ENCODE measurements at regions not wholly inside any gene's neighbourhood (a gene's known extent, or its start where the extent isn't known, plus 50 kb on each side); places are given as distances from the start of the nearest gene placed in this dataset.
"Not testable (repeated sequence)": the region's sequence is repeated elsewhere in the genome, so short reads cannot be mapped to it uniquely, and the experiment has no call there.

DNA sequence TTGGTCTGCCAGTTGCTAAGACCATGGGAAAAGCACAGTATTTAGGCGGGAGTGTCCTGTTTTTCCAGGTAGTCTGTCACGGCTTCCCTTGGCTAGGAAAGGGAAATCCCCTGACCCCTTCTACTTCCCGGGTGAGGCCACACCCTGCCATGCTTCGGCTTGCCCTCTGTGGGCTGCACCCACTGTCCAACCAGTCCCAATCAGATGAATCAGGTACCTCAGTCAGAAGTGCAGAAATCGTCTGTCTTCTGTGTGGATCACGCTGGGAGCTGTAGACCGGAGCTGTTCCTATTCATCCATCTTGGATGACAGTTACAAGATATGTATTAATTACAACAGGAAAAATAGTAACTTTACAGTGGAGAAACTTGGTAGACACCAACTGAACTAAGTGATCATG is 188.2 kb downstream of the TPBG start:
- TF ChIP-seq, protein P1, sequence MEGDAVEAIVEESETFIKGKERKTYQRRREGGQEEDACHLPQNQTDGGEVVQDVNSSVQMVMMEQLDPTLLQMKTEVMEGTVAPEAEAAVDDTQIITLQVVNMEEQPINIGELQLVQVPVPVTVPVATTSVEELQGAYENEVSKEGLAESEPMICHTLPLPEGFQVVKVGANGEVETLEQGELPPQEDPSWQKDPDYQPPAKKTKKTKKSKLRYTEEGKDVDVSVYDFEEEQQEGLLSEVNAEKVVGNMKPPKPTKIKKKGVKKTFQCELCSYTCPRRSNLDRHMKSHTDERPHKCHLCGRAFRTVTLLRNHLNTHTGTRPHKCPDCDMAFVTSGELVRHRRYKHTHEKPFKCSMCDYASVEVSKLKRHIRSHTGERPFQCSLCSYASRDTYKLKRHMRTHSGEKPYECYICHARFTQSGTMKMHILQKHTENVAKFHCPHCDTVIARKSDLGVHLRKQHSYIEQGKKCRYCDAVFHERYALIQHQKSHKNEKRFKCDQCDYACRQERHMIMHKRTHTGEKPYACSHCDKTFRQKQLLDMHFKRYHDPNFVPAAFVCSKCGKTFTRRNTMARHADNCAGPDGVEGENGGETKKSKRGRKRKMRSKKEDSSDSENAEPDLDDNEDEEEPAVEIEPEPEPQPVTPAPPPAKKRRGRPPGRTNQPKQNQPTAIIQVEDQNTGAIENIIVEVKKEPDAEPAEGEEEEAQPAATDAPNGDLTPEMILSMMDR (IDR thresholded peaks at IDR 0.05; ENCODE audit: low read depth, low read length): no peak
- DNase-seq (ENCODE audit: extremely low read depth, low read depth): no peak

DNA sequence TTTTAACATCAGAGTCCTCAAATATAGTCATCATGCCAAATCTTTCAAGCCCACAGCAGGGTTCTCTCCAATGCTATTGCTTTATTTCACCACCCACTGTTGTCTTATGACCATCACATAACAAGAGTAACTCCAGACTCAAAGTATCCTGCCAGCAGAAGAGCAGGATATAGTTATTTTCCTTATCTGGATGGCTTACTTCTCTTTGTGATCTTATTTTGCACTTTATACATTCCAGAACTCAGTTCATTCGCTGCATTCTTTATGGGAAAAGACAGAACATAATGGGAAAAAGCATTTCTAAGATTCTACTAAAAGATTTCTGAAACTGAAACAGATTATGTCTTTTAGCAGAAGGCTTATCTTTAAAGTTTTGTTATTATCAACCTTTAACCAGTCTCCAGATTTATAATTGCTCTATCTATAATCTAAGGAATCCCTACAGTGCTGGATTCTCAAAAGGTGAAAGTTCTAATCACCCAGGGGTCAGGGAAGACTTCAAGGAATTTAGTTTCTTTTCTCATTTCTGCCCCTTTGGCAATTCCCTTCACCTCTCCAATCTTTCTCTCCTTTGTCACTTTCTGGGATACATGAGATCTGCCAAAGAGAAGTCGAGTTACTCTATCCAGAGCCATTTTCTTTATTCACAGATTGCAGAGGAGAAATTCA is 190.4 kb downstream of the TPBG start:
- no peak for DNase-seq (ENCODE audit: extremely low read depth, low read depth)
- TF ChIP-seq, protein P1 (IDR thresholded peaks at IDR 0.05; ENCODE audit: low read depth, low read length): no peak

DNA sequence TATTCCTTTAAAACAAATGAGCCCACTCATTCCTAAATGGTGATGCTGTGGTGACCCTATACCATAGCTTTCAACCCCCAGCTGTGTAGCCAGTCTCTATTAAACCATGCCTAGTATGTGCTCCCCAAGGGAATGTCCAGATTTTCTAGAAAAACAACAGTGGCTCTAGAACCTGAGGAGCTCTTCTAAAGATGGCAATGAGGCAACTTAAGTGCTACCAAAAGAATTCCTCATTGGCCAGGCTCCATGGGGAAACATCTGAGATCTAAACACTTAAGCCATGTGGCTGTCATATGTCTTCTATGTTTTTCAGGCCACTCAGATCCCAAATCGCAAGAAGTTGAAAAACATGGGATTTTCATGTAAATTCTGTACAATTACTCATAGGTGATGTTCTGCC is 191.0 kb downstream of the TPBG start:
- peak; percentile 1 for DNase-seq (ENCODE audit: extremely low read depth, low read depth)

DNA sequence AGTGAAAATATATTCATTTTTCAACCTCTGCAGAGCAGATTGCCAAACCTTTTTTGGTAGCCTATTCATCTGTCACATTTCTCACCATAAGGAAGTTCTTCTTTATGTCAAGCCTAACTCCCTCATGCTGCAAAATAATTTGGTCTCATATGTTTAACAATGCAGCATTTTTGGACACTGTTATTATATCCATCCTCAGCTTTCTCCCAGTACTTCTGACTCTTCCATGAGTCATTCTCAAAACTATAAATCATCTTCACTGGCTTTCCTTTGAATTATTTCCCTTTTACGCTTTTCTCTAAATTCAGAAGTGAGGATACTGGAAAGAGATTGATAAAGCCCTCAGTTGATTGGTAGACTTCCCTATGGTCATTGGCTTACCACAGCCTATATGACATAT is 192.2 kb downstream of the TPBG start:
- TF ChIP-seq, protein P1 (IDR thresholded peaks at IDR 0.05; ENCODE audit: low read depth, low read length): no peak
- DNase-seq (ENCODE audit: extremely low read depth, low read depth): no peak

More for the DNA sequence above, 191.0 kb downstream of the TPBG start:
- TF ChIP-seq, protein P1 (IDR thresholded peaks at IDR 0.05; ENCODE audit: low read depth, low read length): no peak

DNA sequence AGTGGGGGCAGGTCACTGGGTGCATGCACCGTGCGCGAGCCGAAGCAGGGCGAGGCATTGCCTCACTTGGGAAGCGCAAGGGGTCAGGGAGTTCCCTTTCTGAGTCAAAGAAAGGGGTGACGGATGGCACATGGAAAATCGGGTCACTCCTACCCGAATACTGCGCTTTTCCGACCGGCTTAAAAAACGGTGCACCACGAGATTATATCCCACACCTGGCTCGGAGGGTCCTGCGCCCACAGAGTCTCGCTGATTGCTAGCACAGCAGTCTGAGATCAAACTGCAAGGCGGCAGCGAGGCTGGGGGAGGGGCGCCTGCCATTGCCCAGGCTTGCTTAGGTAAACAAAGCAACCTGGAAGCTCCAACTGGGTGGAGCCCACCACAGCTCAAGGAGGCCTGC is 194.9 kb downstream of the TPBG start:
- not testable (repeated sequence) for DNase-seq (ENCODE audit: extremely low read depth, low read depth)

DNA sequence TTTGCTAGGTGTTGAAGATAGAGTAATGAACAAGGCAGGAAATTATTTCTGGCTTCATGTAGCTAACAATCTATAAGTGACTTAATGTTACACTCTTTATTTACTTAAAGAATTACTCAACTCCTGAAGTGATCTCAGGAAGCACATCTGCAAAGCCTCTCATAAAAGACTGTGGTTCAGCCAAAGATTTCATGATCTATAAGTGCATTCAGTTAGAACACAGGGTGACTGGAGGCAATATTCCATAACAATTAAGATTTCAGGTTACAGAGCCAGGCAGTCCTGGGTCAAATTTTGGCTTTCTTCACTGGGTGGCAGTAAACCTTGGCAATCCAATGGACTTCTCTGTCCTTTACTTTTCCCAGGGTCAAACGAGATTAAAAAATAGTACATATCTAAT is 204.0 kb downstream of the TPBG start:
- no peak for DNase-seq (ENCODE audit: extremely low read depth, low read depth)
- TF ChIP-seq, protein P1 (IDR thresholded peaks at IDR 0.05; ENCODE audit: low read depth, low read length): no peak

DNA sequence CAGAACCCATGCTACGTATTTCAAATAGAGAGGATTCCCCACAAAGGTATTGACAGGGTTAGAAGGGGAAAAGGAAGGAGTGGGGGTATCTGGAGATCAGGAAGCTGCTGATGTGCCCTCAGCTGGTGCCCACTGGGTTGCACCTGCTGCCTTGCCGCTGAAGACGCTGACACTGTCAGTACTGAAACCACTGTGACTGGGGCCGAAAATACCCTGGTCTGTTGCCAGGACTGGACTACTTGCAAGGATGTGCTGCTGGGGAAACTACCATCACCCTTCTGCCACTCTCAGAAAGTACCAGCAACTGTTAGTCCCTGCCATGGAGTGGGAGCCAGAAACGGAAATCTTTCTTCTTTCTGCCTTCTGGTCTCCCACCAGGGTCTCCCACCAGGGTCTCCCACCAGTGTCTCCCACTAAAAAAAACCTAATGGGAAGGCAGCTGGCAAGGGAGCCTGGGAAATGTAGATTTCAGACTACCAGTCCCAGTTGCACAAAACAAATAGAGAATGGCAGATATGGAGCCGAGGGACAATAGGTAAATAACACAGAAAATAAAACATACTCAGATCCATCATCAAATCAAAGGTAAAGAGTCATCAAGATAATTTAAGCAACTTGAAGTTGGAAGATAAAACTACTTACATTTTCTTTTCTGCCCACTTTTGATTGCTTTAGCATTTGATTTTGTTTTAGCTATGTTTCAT is 204.8 kb downstream of the TPBG start:
- TF ChIP-seq, protein P1 (IDR thresholded peaks at IDR 0.05; ENCODE audit: low read depth, low read length): no peak
- DNase-seq (ENCODE audit: extremely low read depth, low read depth): no peak
